Type B pancreatic cell (in vitro differentiated cells): ENCODE measurements at regions not wholly inside any gene's neighbourhood (a gene's known extent, or its start where the extent isn't known, plus 50 kb on each side); places are given as distances from the start of the nearest gene placed in this dataset.
A peak's percentile ranks its signal among the peaks of the same experiment; 100 is the strongest.
"Not testable (repeated sequence)": the region's sequence is repeated elsewhere in the genome, so short reads cannot be mapped to it uniquely, and the experiment has no call there.

Experiments
- DNase-seq: peaks from one replicate; pipeline ENCODE4 v3.0.0; 2021; ENCODE audit warnings: mixed read lengths; ENCODE audit not compliant: unreplicated experiment; ENCODE audit errors: extremely low spot score
- H3K27ac Mint-ChIP-seq: 2 replicates; pipeline ENCODE4 v1.8.0; 2021; ENCODE audit warnings: mild to moderate bottlenecking, mixed read lengths
- H3K27me3 Mint-ChIP-seq: 2 replicates; pipeline ENCODE4 v1.8.0; 2021; ENCODE audit warnings: mixed read lengths
- H3K36me3 Mint-ChIP-seq: 2 replicates; pipeline ENCODE4 v1.8.0; 2021; ENCODE audit warnings: mixed read lengths
- H3K4me1 Mint-ChIP-seq: one replicate; pipeline ENCODE4 v1.8.0; 2021; ENCODE audit warnings: mixed read lengths; ENCODE audit not compliant: unreplicated experiment
- H3K4me3 Mint-ChIP-seq: 2 replicates; pipeline ENCODE4 v1.8.0; 2021; ENCODE audit warnings: mild to moderate bottlenecking, mixed read lengths
- H3K9me3 Mint-ChIP-seq: 2 replicates; pipeline ENCODE4 v1.8.0; 2021; ENCODE audit warnings: mixed read lengths
- TF ChIP-seq, protein P1 (sequence below): fragments of 200-600 bp; sonication (generic); conservative IDR thresholded peaks from 2 replicates; pipeline ENCODE4 v1.5.0; 2021; ENCODE audit warnings: antibody characterized with exemption, mild to moderate bottlenecking

GRCh38 chr5:123283499-123283898 is 139.7 kb downstream of the CEP120 start:
- Mint-ChIP-seq H3K4me3 (peak overlapping the region; percentile 1), H3K27me3 (peaks cover 58% of the 10 kb centered on the region), H3K9me3 (no peaks in the 10 kb centered on the region), H3K36me3 (no peaks in the 10 kb centered on the region), H3K4me1 (peaks cover 17% of the 10 kb centered on the region), H3K27ac (no peak overlapping the region)
- TF ChIP-seq, protein P1, sequence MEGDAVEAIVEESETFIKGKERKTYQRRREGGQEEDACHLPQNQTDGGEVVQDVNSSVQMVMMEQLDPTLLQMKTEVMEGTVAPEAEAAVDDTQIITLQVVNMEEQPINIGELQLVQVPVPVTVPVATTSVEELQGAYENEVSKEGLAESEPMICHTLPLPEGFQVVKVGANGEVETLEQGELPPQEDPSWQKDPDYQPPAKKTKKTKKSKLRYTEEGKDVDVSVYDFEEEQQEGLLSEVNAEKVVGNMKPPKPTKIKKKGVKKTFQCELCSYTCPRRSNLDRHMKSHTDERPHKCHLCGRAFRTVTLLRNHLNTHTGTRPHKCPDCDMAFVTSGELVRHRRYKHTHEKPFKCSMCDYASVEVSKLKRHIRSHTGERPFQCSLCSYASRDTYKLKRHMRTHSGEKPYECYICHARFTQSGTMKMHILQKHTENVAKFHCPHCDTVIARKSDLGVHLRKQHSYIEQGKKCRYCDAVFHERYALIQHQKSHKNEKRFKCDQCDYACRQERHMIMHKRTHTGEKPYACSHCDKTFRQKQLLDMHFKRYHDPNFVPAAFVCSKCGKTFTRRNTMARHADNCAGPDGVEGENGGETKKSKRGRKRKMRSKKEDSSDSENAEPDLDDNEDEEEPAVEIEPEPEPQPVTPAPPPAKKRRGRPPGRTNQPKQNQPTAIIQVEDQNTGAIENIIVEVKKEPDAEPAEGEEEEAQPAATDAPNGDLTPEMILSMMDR, result no peak
- DNase-seq, result no peak

- TF ChIP-seq, protein P1, result no peak
- Mint-ChIP-seq H3K4me1 (peaks cover 17% of the 10 kb centered on the region), H3K36me3 (no peaks in the 10 kb centered on the region), H3K9me3 (no peaks in the 10 kb centered on the region), H3K27ac (no peak overlapping the region), H3K4me3 (no peak overlapping the region), H3K27me3 (peaks cover 58% of the 10 kb centered on the region)
- DNase-seq, result no peak
Measured at GRCh38 chr5:123283031-123283430, 140.2 kb downstream of the CEP120 start.

- H3K27ac Mint-ChIP-seq, result no peak overlapping the region
- peaks cover 57% of the 10 kb centered on the region for H3K27me3 Mint-ChIP-seq
- H3K9me3 Mint-ChIP-seq, result no peaks in the 10 kb centered on the region
- H3K36me3 Mint-ChIP-seq, result no peaks in the 10 kb centered on the region
- H3K4me3 Mint-ChIP-seq, result no peak overlapping the region
- TF ChIP-seq, protein P1, result no peak
- H3K4me1 Mint-ChIP-seq, result peaks cover 17% of the 10 kb centered on the region
- DNase-seq, result no peak
Measured at GRCh38 chr5:123282444-123282843, 140.8 kb downstream of the CEP120 start.

DNA sequence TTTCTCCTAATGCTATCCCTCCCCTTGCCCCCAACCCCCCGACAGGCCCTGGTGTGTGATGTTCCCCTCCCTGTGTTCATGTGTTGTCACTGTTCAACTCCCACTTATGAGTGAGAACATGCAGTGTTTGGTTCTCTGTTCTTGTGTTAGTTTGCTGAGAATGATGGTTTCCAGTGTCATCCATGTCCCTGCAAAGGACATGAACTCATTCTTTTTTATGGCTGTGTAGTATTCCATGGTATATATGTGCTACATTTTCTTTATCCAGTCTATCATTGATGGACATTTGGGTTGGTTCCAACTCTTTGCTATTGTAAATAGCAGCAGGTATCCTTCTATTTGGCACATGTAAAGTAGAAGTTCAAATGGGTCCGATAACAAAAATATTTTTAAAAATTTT is 142.3 kb downstream of the CEP120 start:
- DNase-seq, H3K4me3 Mint-ChIP-seq, H3K27ac Mint-ChIP-seq, H3K36me3 Mint-ChIP-seq, H3K9me3 Mint-ChIP-seq: not testable (repeated sequence)
- H3K27me3 Mint-ChIP-seq, result peaks cover 41% of the 10 kb centered on the region
- peaks cover 15% of the 10 kb centered on the region for H3K4me1 Mint-ChIP-seq

DNA sequence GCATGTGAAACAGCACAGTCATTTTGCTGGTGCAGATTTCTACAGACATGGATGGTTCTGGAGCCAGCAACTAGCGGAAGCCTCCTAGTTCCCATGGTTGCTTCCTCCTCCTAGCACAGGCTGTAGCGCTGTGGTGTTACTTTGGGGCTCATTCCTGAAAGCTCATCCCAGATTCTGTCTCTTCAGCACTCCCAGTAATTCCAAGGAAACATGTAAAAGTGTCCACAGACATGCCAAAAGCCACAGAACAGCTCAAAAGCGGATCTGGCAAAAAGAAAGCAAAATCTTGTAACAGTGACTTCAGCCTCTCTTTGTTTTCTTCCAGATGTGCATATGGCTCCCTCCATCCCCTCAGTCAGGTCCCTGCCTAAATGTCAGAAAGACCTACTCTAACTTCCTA is 144.1 kb downstream of the CEP120 start:
- Mint-ChIP-seq H3K4me3 (no peak overlapping the region), H3K36me3 (no peaks in the 10 kb centered on the region), H3K27ac (no peak overlapping the region), H3K27me3 (peaks cover 32% of the 10 kb centered on the region), H3K9me3 (no peaks in the 10 kb centered on the region), H3K4me1 (peaks cover 6% of the 10 kb centered on the region)
- TF ChIP-seq, protein P1, result no peak
- DNase-seq, result no peak

DNA sequence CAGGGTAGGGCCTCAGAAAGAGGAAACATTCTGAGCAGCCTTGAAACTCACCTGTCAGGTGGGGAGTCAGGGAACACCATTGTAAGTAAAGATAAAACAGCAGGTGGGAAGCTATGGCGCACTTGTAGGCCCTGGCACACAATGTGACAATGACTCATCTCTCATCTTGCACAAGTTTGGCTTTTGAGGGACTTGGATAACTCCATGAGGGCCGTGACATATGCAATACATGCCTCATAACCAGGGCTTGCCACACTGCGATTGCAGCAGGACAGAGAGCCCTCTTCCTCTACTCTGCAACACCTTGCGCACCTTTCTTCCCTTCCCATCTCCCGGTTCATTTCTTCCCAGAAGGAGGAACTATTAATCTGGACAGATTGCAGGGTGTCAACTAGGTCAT is 144.9 kb downstream of the CEP120 start:
- Mint-ChIP-seq H3K4me3 (no peak overlapping the region), H3K27me3 (peaks cover 27% of the 10 kb centered on the region), H3K27ac (no peak overlapping the region), H3K4me1 (peaks cover 2% of the 10 kb centered on the region), H3K36me3 (no peaks in the 10 kb centered on the region), H3K9me3 (no peaks in the 10 kb centered on the region)
- TF ChIP-seq, protein P1, result no peak
- DNase-seq, result no peak
